ENCODE measurements at regions not wholly inside any gene's neighbourhood (a gene's known extent, or its start where the extent isn't known, plus 50 kb on each side); places are given as distances from the start of the nearest gene placed in this dataset.
A peak's percentile ranks its signal among the peaks of the same experiment; 100 is the strongest.

- Histone ChIP-seq H3K36me3 (ENCODE audit: control insufficient read depth, insufficient read depth, low read length) (no peaks in the 10 kb centered on the region), H3K4me2 (ENCODE audit: extremely low read depth, insufficient read depth, low read length) (no peak overlapping the region), H3K79me2 (ENCODE audit: control insufficient read depth, insufficient read depth, low read length) (no peaks in the 10 kb centered on the region), H2AFZ (ENCODE audit: low read length) (no peak overlapping the region), H3K4me1 (ENCODE audit: control insufficient read depth, extremely low read depth, insufficient read depth, low read length) (no peaks in the 10 kb centered on the region), H3K9me3 (ENCODE audit: control insufficient read depth, insufficient read depth, low read depth, low read length) (no peaks in the 10 kb centered on the region), H3K4me3 (replicated peaks in 1 of 4; ENCODE audit: control extremely low read depth in 1 of 4, insufficient read depth in 1 of 4, low read depth in 3 of 4, low read length in 4 of 4) (no peak overlapping the region), H3K27me3 (ENCODE audit: control insufficient read depth, insufficient read depth, low read length) (no peaks in the 10 kb centered on the region), H3K27ac (ENCODE audit: insufficient read depth, low read length) (no peak overlapping the region), H4K20me1 (ENCODE audit: control insufficient read depth, extremely low read depth, insufficient read depth, low read length) (no peaks in the 10 kb centered on the region), H3K9ac (ENCODE audit: insufficient read depth, low read length) (no peak overlapping the region)
- DNase-seq (ENCODE audit: low read depth in 2 of 2) = peak in 1 of 2 donors; percentile 67
- TF ChIP-seq CTCF (conservative IDR thresholded peaks at IDR 0.05 in 1 of 2, IDR thresholded peaks at IDR 0.05 in 1 of 2; ENCODE audit: low read depth in 1 of 2, low read length in 2 of 2) (no peak), EZH2 (IDR thresholded peaks at IDR 0.05; ENCODE audit: low read length, missing control alignments) (no peak)
Observed at GRCh38 chr11:115054570-115055538, 376.5 kb downstream of the NXPE2 start.

GRCh38 chr11:115056514-115056913, 378.2 kb downstream of the NXPE2 start:
- Histone ChIP-seq H3K4me1 (ENCODE audit: control insufficient read depth, extremely low read depth, insufficient read depth, low read length) (no peaks in the 10 kb centered on the region), H3K9me3 (ENCODE audit: control insufficient read depth, insufficient read depth, low read depth, low read length) (no peaks in the 10 kb centered on the region), H4K20me1 (ENCODE audit: control insufficient read depth, extremely low read depth, insufficient read depth, low read length) (no peaks in the 10 kb centered on the region), H3K36me3 (ENCODE audit: control insufficient read depth, insufficient read depth, low read length) (no peaks in the 10 kb centered on the region), H2AFZ (ENCODE audit: low read length) (no peak overlapping the region), H3K79me2 (ENCODE audit: control insufficient read depth, insufficient read depth, low read length) (no peaks in the 10 kb centered on the region), H3K4me2 (ENCODE audit: extremely low read depth, insufficient read depth, low read length) (no peak overlapping the region), H3K27me3 (ENCODE audit: control insufficient read depth, insufficient read depth, low read length) (no peaks in the 10 kb centered on the region), H3K27ac (ENCODE audit: insufficient read depth, low read length) (no peak overlapping the region), H3K4me3 (replicated peaks in 1 of 4; ENCODE audit: control extremely low read depth in 1 of 4, insufficient read depth in 1 of 4, low read depth in 3 of 4, low read length in 4 of 4) (no peak overlapping the region), H3K9ac (ENCODE audit: insufficient read depth, low read length) (no peak overlapping the region)
- TF ChIP-seq CTCF (conservative IDR thresholded peaks at IDR 0.05 in 1 of 2, IDR thresholded peaks at IDR 0.05 in 1 of 2; ENCODE audit: low read depth in 1 of 2, low read length in 2 of 2) (no peak), EZH2 (IDR thresholded peaks at IDR 0.05; ENCODE audit: low read length, missing control alignments) (no peak)
- DNase-seq (ENCODE audit: low read depth in 2 of 2) = no peak

- no peak overlapping the region for H2AFZ ChIP-seq (ENCODE audit: low read length)
Observed at GRCh38 chr11:115060840-115061239, 382.5 kb downstream of the NXPE2 start.

More at GRCh38 chr11:115060840-115061239, 382.5 kb downstream of the NXPE2 start:
- TF ChIP-seq EZH2 (IDR thresholded peaks at IDR 0.05; ENCODE audit: low read length, missing control alignments) (no peak), CTCF (conservative IDR thresholded peaks at IDR 0.05 in 1 of 2, IDR thresholded peaks at IDR 0.05 in 1 of 2; ENCODE audit: low read depth in 1 of 2, low read length in 2 of 2) (no peak)
- Histone ChIP-seq H3K4me2 (ENCODE audit: extremely low read depth, insufficient read depth, low read length) (no peak overlapping the region), H3K36me3 (ENCODE audit: control insufficient read depth, insufficient read depth, low read length) (no peaks in the 10 kb centered on the region), H3K27ac (ENCODE audit: insufficient read depth, low read length) (no peak overlapping the region), H3K9me3 (ENCODE audit: control insufficient read depth, insufficient read depth, low read depth, low read length) (no peaks in the 10 kb centered on the region), H3K79me2 (ENCODE audit: control insufficient read depth, insufficient read depth, low read length) (no peaks in the 10 kb centered on the region), H4K20me1 (ENCODE audit: control insufficient read depth, extremely low read depth, insufficient read depth, low read length) (no peaks in the 10 kb centered on the region), H3K4me3 (replicated peaks in 1 of 4; ENCODE audit: control extremely low read depth in 1 of 4, insufficient read depth in 1 of 4, low read depth in 3 of 4, low read length in 4 of 4) (no peak overlapping the region), H3K9ac (ENCODE audit: insufficient read depth, low read length) (no peak overlapping the region), H3K27me3 (ENCODE audit: control insufficient read depth, insufficient read depth, low read length) (no peaks in the 10 kb centered on the region), H3K4me1 (ENCODE audit: control insufficient read depth, extremely low read depth, insufficient read depth, low read length) (no peaks in the 10 kb centered on the region)
- DNase-seq (ENCODE audit: low read depth in 2 of 2) = peak in 1 of 2 donors; percentile 66
